ENCODE measurements at regions not wholly inside any gene's neighbourhood (a gene's known extent, or its start where the extent isn't known, plus 50 kb on each side); places are given as distances from the start of the nearest gene placed in this dataset.

- no peak for TF ChIP-seq POLR2AphosphoS2 (conservative IDR thresholded peaks at IDR 0.05; ENCODE audit: low read length)
- no peak for TF ChIP-seq EHF (CRISPR knock-in tag; IDR thresholded peaks at IDR 0.05)
- no peak for TF ChIP-seq HMGXB4 (CRISPR knock-in tag; IDR thresholded peaks at IDR 0.05; ENCODE audit: borderline replicate concordance)
- TF ChIP-seq RAD21 (conservative IDR thresholded peaks at IDR 0.05 in 1 of 2, IDR thresholded peaks at IDR 0.05 in 1 of 2): no peak
- TF ChIP-seq REST (IDR thresholded peaks at IDR 0.05): no peak
- no peak for TF ChIP-seq KDM1A (IDR thresholded peaks at IDR 0.05; ENCODE audit: low read depth)
- TF ChIP-seq NR3C1 (IDR thresholded peaks at IDR 0.05): no peak
Measured at GRCh38 chr9:82216435-82216834, 227.9 kb downstream of the SPATA31D1 start (continued).

GRCh38 chr9:82223442-82223841 is 234.9 kb downstream of the SPATA31D1 start:
- no peaks in the 10 kb centered on the region for H3K4me1 ChIP-seq
- ChIA-PET CTCF (interaction anchor here (1.2 kb wide), 1 partner anchor 13 kb away, joined by 3 read pairs; no protein-coding TSS in a partner anchor), POLR2A (no interaction called here)
- no peak for ATAC-seq
- TF ChIP-seq MAX (IDR thresholded peaks at IDR 0.05): no peak
- TF ChIP-seq HEYL (CRISPR knock-in tag; IDR thresholded peaks at IDR 0.05): no peak
- TF ChIP-seq MAZ (IDR thresholded peaks at IDR 0.05; ENCODE audit: borderline replicate concordance, low read depth, low read length): no peak
- no peak for TF ChIP-seq CEBPB (IDR thresholded peaks at IDR 0.05)
- no peak for TF ChIP-seq FOXS1 (CRISPR knock-in tag; IDR thresholded peaks at IDR 0.05)
- no peak for TF ChIP-seq HDAC2 (IDR thresholded peaks at IDR 0.05)
- H3K27ac ChIP-seq: no peak overlapping the region
- no peak overlapping the region for H3K4me3 ChIP-seq
- DNase-seq (ENCODE audit: low read depth in 1 of 2, low spot score in 1 of 2): no peak
- H3K9me3 ChIP-seq: no peaks in the 10 kb centered on the region
- H3K4me2 ChIP-seq: no peak overlapping the region
- WGBS (ENCODE audit: missing lambda C conversion rate): 25% methylated on average over 3 of the region's 3 CpGs
- no peak for FAIRE-seq

- no peak for FAIRE-seq
- Histone ChIP-seq H3K4me3 (no peak overlapping the region), H3K9me3 (peaks cover 5% of the 10 kb centered on the region; the same call in 2 of the 3 replicates), H3K4me1 (no peaks in the 10 kb centered on the region), H3K27ac (no peak overlapping the region), H3K4me2 (no peak overlapping the region)
- DNase-seq (ENCODE audit: low read depth in 1 of 2, low spot score in 1 of 2): no peak
- 1% methylated on average over 2 of the region's 2 CpGs for WGBS (ENCODE audit: missing lambda C conversion rate)
- TF ChIP-seq RFX5 (IDR thresholded peaks at IDR 0.05): no peak
- TF ChIP-seq REST (IDR thresholded peaks at IDR 0.05): no peak
- no peak for TF ChIP-seq HDAC2 (IDR thresholded peaks at IDR 0.05)
- no peak for TF ChIP-seq CHD4 (IDR thresholded peaks at IDR 0.05; ENCODE audit: borderline replicate concordance)
- TF ChIP-seq KDM1A (IDR thresholded peaks at IDR 0.05; ENCODE audit: low read depth): no peak
- no peak for TF ChIP-seq MYC (IDR thresholded peaks at IDR 0.05; ENCODE audit: borderline replicate concordance, low read length)
- no peak for TF ChIP-seq SMC3 (IDR thresholded peaks at IDR 0.05)
- TF ChIP-seq FOXS1 (CRISPR knock-in tag; IDR thresholded peaks at IDR 0.05): no peak
- no peak for TF ChIP-seq JUNB (IDR thresholded peaks at IDR 0.05)
- ChIA-PET CTCF (no interaction called here), POLR2A (no interaction called here)
- ATAC-seq: no peak
Measured at GRCh38 chr9:82231411-82231810, 242.8 kb downstream of the SPATA31D1 start.

Data from A549 (cell line).